Astrocyte (in vitro differentiated cells and primary cell): ENCODE measurements at regions not wholly inside any gene's neighbourhood (a gene's known extent, or its start where the extent isn't known, plus 50 kb on each side); places are given as distances from the start of the nearest gene placed in this dataset.

Experiments
- CTCF ChIP-seq: IDR thresholded peaks from 2 replicates; pipeline ENCODE4 v1.5.1; 2011; ENCODE audit warnings: low read depth, mild to moderate bottlenecking, inconsistent platforms, low read length, moderate library complexity; ENCODE audit not compliant: insufficient read depth
- EZH2 ChIP-seq: IDR thresholded peaks from 2 replicates; pipeline ENCODE4 v1.6.1; 2012; ENCODE audit warnings: mild to moderate bottlenecking, low read length, inconsistent platforms; ENCODE audit not compliant: insufficient read depth

GRCh38 chr1:184185347-184185746 is 133.8 kb downstream of the TSEN15 start:
- no peak for TF ChIP-seq CTCF
- no peak for TF ChIP-seq EZH2
